ENCODE measurements at regions not wholly inside any gene's neighbourhood (a gene's known extent, or its start where the extent isn't known, plus 50 kb on each side); places are given as distances from the start of the nearest gene placed in this dataset.
"Not testable (repeated sequence)": the region's sequence is repeated elsewhere in the genome, so short reads cannot be mapped to it uniquely, and the experiment has no call there.

- H3K9me3 ChIP-seq (ENCODE audit: control insufficient read depth, insufficient read depth, low read depth, low read length); intact Hi-C loops (cut with micrococcal nuclease; ENCODE audit: unreplicated experiment); BruUV-seq (replicated peaks); CTCF ChIA-PET; ATAC-seq; H3K4me1 ChIP-seq (ENCODE audit: control insufficient read depth, insufficient read depth, low read length); H3K27me3 ChIP-seq (ENCODE audit: control insufficient read depth, insufficient read depth, low read length); H3K27ac ChIP-seq (ENCODE audit: low read length); DNase-seq (ENCODE audit: low read depth, low spot score); H3K36me3 ChIP-seq (ENCODE audit: control insufficient read depth, insufficient read depth, low read length); in situ Hi-C loops (cut with HindIII; ENCODE audit: low pct_unique_long_range_greater_than_20kb, low sequenced_read_pairs): not testable (repeated sequence)
- POLR2A ChIA-PET, result interaction anchor here (0.7 kb wide), 1 partner anchor 84 kb away, joined by 3 read pairs; no protein-coding TSS in a partner anchor
- H3K4me3 ChIP-seq (ENCODE audit: low read depth in 2 of 2, low read length in 2 of 2), result peak overlapping the region in 1 of 2 experiments; percentile 9; a peak in 2 of 4 replicates
Observed at GRCh38 chr16:32085438-32086141, 167.5 kb upstream of the TP53TG3D start.

DNA sequence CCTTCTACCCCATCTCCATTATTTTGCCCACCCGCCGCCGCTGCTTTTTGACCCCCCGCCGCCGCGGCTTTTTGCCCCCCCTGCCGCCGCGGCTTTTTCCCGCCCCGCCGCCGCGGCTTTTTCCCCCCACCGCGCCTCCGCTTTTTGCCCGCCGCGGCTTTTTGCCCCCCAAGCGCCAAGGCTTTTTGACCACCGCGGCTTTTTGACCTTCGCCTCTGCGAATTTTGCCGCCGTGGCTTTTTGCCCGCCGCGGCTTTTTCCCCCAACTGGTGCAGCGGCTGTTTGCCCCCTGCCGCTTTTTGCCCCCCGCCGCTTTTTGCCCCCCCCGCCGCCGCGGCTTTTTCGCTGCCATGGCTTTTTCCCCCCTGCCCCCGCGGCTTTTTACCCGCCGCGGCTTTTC lies 137.5 kb upstream of the TP53TG3D start:
- POLR2A ChIA-PET; in situ Hi-C loops (cut with HindIII; ENCODE audit: low pct_unique_long_range_greater_than_20kb, low sequenced_read_pairs); H3K36me3 ChIP-seq (ENCODE audit: control insufficient read depth, insufficient read depth, low read length); H3K9me3 ChIP-seq (ENCODE audit: control insufficient read depth, insufficient read depth, low read depth, low read length); H3K27me3 ChIP-seq (ENCODE audit: control insufficient read depth, insufficient read depth, low read length); H3K27ac ChIP-seq (ENCODE audit: low read length); BruUV-seq (replicated peaks); CTCF ChIA-PET; ATAC-seq; DNase-seq (ENCODE audit: low read depth, low spot score); H3K4me1 ChIP-seq (ENCODE audit: control insufficient read depth, insufficient read depth, low read length); intact Hi-C loops (cut with micrococcal nuclease; ENCODE audit: unreplicated experiment): not testable (repeated sequence)
- H3K4me3 ChIP-seq (ENCODE audit: low read depth in 2 of 2, low read length in 2 of 2), result peak overlapping the region; percentile 11 to 48; a peak in 3 of 4 replicates

DNA sequence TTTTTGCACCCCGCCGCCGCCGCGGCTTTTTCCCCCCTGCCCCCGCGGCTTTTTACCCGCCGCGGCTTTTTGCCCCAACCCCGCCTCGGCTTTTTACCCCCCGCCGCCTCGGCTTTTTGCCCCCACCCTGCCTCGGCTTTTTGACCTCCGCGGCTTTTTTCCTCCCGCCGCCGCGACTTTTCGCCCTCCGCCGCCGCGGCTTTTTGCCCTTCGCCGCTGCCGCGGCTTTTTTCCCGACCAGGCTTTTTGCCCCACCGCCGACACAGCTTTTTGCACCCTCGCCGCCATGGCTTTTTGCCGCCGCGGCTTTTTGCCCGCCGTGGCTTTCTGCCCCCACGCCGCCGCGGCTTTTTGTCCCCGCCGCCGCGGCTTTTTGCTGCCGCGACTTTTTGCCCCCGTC lies 137.0 kb upstream of the TP53TG3D start:
- TF ChIP-seq POLR2AphosphoS5 (IDR thresholded peaks at IDR 0.05; ENCODE audit: low read depth, low read length) (no peak), TCF7L2 (IDR thresholded peaks at IDR 0.05; ENCODE audit: low read depth, low read length) (no peak), SIN3A (IDR thresholded peaks at IDR 0.05; ENCODE audit: borderline replicate concordance, insufficient read depth, low read depth, low read length) (no peak)
- TF ChIP-seq, protein P1, sequence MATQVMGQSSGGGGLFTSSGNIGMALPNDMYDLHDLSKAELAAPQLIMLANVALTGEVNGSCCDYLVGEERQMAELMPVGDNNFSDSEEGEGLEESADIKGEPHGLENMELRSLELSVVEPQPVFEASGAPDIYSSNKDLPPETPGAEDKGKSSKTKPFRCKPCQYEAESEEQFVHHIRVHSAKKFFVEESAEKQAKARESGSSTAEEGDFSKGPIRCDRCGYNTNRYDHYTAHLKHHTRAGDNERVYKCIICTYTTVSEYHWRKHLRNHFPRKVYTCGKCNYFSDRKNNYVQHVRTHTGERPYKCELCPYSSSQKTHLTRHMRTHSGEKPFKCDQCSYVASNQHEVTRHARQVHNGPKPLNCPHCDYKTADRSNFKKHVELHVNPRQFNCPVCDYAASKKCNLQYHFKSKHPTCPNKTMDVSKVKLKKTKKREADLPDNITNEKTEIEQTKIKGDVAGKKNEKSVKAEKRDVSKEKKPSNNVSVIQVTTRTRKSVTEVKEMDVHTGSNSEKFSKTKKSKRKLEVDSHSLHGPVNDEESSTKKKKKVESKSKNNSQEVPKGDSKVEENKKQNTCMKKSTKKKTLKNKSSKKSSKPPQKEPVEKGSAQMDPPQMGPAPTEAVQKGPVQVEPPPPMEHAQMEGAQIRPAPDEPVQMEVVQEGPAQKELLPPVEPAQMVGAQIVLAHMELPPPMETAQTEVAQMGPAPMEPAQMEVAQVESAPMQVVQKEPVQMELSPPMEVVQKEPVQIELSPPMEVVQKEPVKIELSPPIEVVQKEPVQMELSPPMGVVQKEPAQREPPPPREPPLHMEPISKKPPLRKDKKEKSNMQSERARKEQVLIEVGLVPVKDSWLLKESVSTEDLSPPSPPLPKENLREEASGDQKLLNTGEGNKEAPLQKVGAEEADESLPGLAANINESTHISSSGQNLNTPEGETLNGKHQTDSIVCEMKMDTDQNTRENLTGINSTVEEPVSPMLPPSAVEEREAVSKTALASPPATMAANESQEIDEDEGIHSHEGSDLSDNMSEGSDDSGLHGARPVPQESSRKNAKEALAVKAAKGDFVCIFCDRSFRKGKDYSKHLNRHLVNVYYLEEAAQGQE (IDR thresholded peaks at IDR 0.05; ENCODE audit: insufficient read depth in 1 of 2, low read depth in 2 of 2, low read length in 1 of 2), result no peak
- TF ChIP-seq, protein P2, sequence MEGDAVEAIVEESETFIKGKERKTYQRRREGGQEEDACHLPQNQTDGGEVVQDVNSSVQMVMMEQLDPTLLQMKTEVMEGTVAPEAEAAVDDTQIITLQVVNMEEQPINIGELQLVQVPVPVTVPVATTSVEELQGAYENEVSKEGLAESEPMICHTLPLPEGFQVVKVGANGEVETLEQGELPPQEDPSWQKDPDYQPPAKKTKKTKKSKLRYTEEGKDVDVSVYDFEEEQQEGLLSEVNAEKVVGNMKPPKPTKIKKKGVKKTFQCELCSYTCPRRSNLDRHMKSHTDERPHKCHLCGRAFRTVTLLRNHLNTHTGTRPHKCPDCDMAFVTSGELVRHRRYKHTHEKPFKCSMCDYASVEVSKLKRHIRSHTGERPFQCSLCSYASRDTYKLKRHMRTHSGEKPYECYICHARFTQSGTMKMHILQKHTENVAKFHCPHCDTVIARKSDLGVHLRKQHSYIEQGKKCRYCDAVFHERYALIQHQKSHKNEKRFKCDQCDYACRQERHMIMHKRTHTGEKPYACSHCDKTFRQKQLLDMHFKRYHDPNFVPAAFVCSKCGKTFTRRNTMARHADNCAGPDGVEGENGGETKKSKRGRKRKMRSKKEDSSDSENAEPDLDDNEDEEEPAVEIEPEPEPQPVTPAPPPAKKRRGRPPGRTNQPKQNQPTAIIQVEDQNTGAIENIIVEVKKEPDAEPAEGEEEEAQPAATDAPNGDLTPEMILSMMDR (IDR thresholded peaks at IDR 0.05), result no peak
- H3K27me3 ChIP-seq (ENCODE audit: control insufficient read depth, insufficient read depth, low read length), result no peaks in the 10 kb centered on the region
- peak overlapping the region; percentile 48 to 56 for H3K4me3 ChIP-seq (ENCODE audit: low read depth in 2 of 2, low read length in 2 of 2)
- H3K9me3 ChIP-seq (ENCODE audit: control insufficient read depth, insufficient read depth, low read depth, low read length), result no peaks in the 10 kb centered on the region
- H3K36me3 ChIP-seq (ENCODE audit: control insufficient read depth, insufficient read depth, low read length), result no peaks in the 10 kb centered on the region
- in situ Hi-C loops (cut with HindIII; ENCODE audit: low pct_unique_long_range_greater_than_20kb, low sequenced_read_pairs) (no loop called here), intact Hi-C loops (cut with micrococcal nuclease; ENCODE audit: unreplicated experiment) (no loop called here)
- no peak for ATAC-seq
- DNase-seq (ENCODE audit: low read depth, low spot score), result no peak
- ChIA-PET POLR2A (no interaction called here), CTCF (no interaction called here)
- no TSS peak for BruUV-seq (replicated peaks)
- H3K4me1 ChIP-seq (ENCODE audit: control insufficient read depth, insufficient read depth, low read length), result no peaks in the 10 kb centered on the region
- no peak overlapping the region for H3K27ac ChIP-seq (ENCODE audit: low read length)

- CTCF ChIA-PET; intact Hi-C loops (cut with micrococcal nuclease; ENCODE audit: unreplicated experiment); H3K27me3 ChIP-seq (ENCODE audit: control insufficient read depth, insufficient read depth, low read length); H3K27ac ChIP-seq (ENCODE audit: low read length); H3K36me3 ChIP-seq (ENCODE audit: control insufficient read depth, insufficient read depth, low read length); H3K9me3 ChIP-seq (ENCODE audit: control insufficient read depth, insufficient read depth, low read depth, low read length); H3K4me1 ChIP-seq (ENCODE audit: control insufficient read depth, insufficient read depth, low read length); in situ Hi-C loops (cut with HindIII; ENCODE audit: low pct_unique_long_range_greater_than_20kb, low sequenced_read_pairs); POLR2A ChIA-PET; BruUV-seq (replicated peaks); ATAC-seq; DNase-seq (ENCODE audit: low read depth, low spot score): not testable (repeated sequence)
- peak overlapping the region; percentile 48 to 56; a peak in 3 of 4 replicates for H3K4me3 ChIP-seq (ENCODE audit: low read depth in 2 of 2, low read length in 2 of 2)
Observed at GRCh38 chr16:32116533-32116932, 136.6 kb upstream of the TP53TG3D start.

DNA sequence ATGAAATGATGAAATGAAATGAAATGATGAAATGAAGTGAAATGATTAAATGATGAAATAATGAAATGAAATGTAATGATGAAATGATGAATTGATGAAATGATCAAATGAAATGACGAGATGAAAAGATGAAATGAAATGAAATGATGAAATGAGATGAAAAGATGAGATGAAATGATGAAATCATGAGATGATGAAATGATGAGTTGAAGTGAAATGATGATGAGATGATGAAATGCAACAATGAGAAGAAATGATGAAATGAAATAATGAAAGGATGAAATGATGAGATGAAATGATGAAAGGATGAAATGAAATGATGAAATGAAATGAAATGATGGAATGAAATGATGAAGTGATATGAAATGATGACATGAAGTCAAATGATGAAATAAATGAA lies 132.7 kb upstream of the TP53TG3D start:
- H3K4me1 ChIP-seq (ENCODE audit: control insufficient read depth, insufficient read depth, low read length); DNase-seq (ENCODE audit: low read depth, low spot score); H3K27me3 ChIP-seq (ENCODE audit: control insufficient read depth, insufficient read depth, low read length); BruUV-seq (replicated peaks); H3K4me3 ChIP-seq (ENCODE audit: low read depth in 2 of 2, low read length in 2 of 2); in situ Hi-C loops (cut with HindIII; ENCODE audit: low pct_unique_long_range_greater_than_20kb, low sequenced_read_pairs); H3K9me3 ChIP-seq (ENCODE audit: control insufficient read depth, insufficient read depth, low read depth, low read length); ATAC-seq; POLR2A ChIA-PET; CTCF ChIA-PET; H3K27ac ChIP-seq (ENCODE audit: low read length); intact Hi-C loops (cut with micrococcal nuclease; ENCODE audit: unreplicated experiment); H3K36me3 ChIP-seq (ENCODE audit: control insufficient read depth, insufficient read depth, low read length): not testable (repeated sequence)
